Vagina (tissue), 2 donors: ENCODE measurements at regions not wholly inside any gene's neighbourhood (a gene's known extent, or its start where the extent isn't known, plus 50 kb on each side); places are given as distances from the start of the nearest gene placed in this dataset.

Source experiments
- DNase-seq, 2 donors: peaks; one replicate each; pipeline ENCODE4 v3.0.0-alpha.2; 2017; ENCODE audit errors: extremely low spot score in 2 of 2
- H3K27ac ChIP-seq: fragments of 200-600 bp; sonication (generic); one replicate; pipeline ENCODE4 v1.5.1; 2019
- H3K27me3 ChIP-seq: fragments of 200-600 bp; sonication (generic); one replicate; pipeline ENCODE4 v1.5.1; 2019
- H3K36me3 ChIP-seq, 2 donors: fragments of 200-600 bp; sonication (generic); one replicate each; pipeline ENCODE4 v1.5.1; 2017 to 2019
- H3K4me1 ChIP-seq: fragments of 200-600 bp; sonication (generic); one replicate; pipeline ENCODE4 v1.5.1; 2019
- H3K4me3 ChIP-seq, 2 donors: fragments of 200-600 bp; sonication (generic); 1 replicate in 1 of 2; 2 replicates in 1 of 2; pipeline ENCODE4 v1.5.1; 2016 to 2019
- H3K9me3 ChIP-seq: fragments of 200-600 bp; sonication (generic); one replicate; pipeline ENCODE4 v1.5.1; 2019
- POLR2A ChIP-seq, 2 donors: fragments of 450-650 bp; IDR thresholded peaks; one replicate each; pipeline ENCODE4 v1.6.1; 2017; ENCODE audit warnings: antibody characterized with exemption in 2 of 2, mild to moderate bottlenecking in 2 of 2, moderate library complexity in 2 of 2
- POLR2AphosphoS5 ChIP-seq, 2 donors: sonication (generic); formaldehyde crosslinking; IDR thresholded peaks; one replicate each; pipeline ENCODE4 v1.9.0; 2017; ENCODE audit warnings: antibody characterized with exemption in 2 of 2, mild to moderate bottlenecking in 2 of 2, low read depth in 1 of 2; ENCODE audit not compliant: insufficient read depth in 1 of 2
- intact Hi-C: fragments of 100-400 bp; cut with DNase I; formaldehyde crosslinking; loops from one replicate; pipeline ENCODE4 v1.15.1; 2023
- TF ChIP-seq, protein P1 (sequence below), 3 experiments: fragments of 450-650 bp in 2 of 3; fragments of 200-600 bp in 1 of 3; sonication (generic) in 1 of 3; IDR thresholded peaks; one replicate each; pipeline ENCODE4 v1.5.1; 2017 to 2019; ENCODE audit warnings: antibody characterized with exemption in 3 of 3, mild to moderate bottlenecking in 2 of 3, moderate library complexity in 2 of 3

DNA sequence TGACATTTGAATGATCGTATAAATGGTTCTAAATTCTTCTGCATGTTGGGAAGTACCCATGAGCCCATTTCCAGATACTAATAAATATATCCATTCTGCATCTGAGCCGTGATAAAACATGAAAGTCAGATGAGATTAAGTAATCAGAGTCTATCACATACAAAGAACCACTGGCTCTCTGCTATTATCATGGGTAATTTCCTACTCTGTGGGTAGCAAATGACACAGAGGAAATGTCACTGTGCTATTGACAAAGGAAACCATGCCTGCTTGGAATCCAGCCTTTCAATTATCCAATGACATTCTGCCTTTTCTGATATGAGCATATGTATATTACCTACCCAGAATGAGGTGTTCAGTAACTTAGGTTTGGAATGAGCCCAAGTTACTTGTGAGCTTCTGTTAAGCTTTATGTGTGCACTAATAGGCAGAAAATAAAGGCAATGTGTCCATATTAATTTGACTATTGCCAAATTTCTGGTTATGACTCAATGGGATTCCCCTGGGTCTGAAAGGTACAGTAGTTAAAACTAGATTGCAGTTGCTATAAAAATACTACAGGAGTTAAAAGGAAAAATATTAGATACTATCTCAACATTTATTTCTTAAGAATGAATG is 238.7 kb upstream of the KCNIP4 start:
- H3K36me3 ChIP-seq: no peaks in the 10 kb centered on the region
- no peak overlapping the region for H3K27ac ChIP-seq
- no peaks in the 10 kb centered on the region for H3K4me1 ChIP-seq
- no peaks in the 10 kb centered on the region for H3K27me3 ChIP-seq
- no peak overlapping the region for H3K4me3 ChIP-seq
- H3K9me3 ChIP-seq: no peaks in the 10 kb centered on the region
- DNase-seq: no peak
- intact Hi-C loops: no loop called here
- TF ChIP-seq POLR2AphosphoS5 (IDR thresholded peaks at IDR 0.05; ENCODE audit: insufficient read depth in 1 of 2, low read depth in 1 of 2): no peak
- no peak for TF ChIP-seq POLR2A (IDR thresholded peaks at IDR 0.05)
- TF ChIP-seq, protein P1, sequence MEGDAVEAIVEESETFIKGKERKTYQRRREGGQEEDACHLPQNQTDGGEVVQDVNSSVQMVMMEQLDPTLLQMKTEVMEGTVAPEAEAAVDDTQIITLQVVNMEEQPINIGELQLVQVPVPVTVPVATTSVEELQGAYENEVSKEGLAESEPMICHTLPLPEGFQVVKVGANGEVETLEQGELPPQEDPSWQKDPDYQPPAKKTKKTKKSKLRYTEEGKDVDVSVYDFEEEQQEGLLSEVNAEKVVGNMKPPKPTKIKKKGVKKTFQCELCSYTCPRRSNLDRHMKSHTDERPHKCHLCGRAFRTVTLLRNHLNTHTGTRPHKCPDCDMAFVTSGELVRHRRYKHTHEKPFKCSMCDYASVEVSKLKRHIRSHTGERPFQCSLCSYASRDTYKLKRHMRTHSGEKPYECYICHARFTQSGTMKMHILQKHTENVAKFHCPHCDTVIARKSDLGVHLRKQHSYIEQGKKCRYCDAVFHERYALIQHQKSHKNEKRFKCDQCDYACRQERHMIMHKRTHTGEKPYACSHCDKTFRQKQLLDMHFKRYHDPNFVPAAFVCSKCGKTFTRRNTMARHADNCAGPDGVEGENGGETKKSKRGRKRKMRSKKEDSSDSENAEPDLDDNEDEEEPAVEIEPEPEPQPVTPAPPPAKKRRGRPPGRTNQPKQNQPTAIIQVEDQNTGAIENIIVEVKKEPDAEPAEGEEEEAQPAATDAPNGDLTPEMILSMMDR (IDR thresholded peaks at IDR 0.05): no peak

DNA sequence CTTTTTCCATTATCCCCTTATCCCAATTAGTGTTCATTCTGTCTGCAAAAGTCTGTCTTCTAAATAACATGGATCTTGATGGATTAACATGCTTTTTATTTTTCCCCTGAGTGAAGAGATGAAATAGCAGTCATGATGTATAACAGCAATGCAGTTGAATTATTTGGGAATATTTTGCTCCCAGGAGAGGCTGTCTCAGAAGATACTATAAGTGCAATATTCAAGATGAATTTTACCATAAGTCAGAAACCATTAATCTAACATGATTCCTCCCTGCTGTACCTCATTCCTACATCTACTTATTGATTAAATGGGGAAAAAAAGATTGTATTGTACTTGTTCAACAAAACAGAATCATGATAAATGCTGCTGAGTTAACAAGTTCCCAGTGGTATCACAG is 233.2 kb upstream of the KCNIP4 start:
- Histone ChIP-seq H3K4me1 (no peaks in the 10 kb centered on the region), H3K27ac (no peak overlapping the region), H3K4me3 (no peak overlapping the region), H3K36me3 (no peaks in the 10 kb centered on the region), H3K9me3 (no peaks in the 10 kb centered on the region), H3K27me3 (no peaks in the 10 kb centered on the region)
- intact Hi-C loops: no loop called here
- DNase-seq: no peak
- TF ChIP-seq POLR2AphosphoS5 (IDR thresholded peaks at IDR 0.05; ENCODE audit: insufficient read depth in 1 of 2, low read depth in 1 of 2): no peak
- TF ChIP-seq, protein P1 (IDR thresholded peaks at IDR 0.05): no peak
- TF ChIP-seq POLR2A (IDR thresholded peaks at IDR 0.05): no peak

DNA sequence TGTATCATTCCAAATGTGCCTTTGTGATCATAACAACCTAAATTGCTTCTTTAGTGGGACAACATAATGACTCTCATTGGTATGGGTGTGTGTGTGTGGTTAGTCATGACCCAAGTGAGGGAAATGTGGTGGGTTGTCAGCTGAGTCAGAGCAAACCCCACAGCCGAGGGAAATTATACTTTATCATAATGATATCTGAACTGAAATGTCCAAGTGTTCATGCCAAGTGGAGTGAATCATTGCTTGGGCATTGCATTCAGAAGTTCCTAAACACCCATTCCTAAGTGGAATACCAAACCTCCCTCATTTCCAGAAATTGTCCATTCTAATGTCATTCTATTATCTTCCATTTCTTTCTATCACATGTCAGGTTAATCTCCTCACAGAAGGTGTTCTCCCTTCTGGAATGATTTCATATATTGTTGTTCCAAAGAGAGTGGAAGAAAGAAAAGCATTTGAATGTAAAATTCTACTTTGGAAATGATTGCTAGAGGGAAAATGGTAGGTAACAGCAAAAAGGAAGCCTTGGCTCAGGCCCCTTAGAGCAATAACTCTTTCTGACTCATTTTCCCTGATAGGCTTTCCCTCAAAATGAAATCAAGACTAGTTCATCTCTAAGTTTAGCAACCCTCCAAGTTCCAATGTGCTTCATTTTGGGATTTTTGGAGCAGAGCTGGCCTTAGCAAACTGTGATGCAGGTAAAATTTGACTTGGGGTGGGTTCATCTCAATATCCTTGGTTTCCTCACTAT is 230.7 kb upstream of the KCNIP4 start:
- H3K9me3 ChIP-seq: no peaks in the 10 kb centered on the region
- H3K4me1 ChIP-seq: no peaks in the 10 kb centered on the region
- no peaks in the 10 kb centered on the region for H3K36me3 ChIP-seq
- no peak overlapping the region for H3K4me3 ChIP-seq
- H3K27ac ChIP-seq: no peak overlapping the region
- intact Hi-C loops: no loop called here
- DNase-seq: no peak
- H3K27me3 ChIP-seq: no peaks in the 10 kb centered on the region
- TF ChIP-seq POLR2AphosphoS5 (IDR thresholded peaks at IDR 0.05; ENCODE audit: insufficient read depth in 1 of 2, low read depth in 1 of 2) (no peak), POLR2A (IDR thresholded peaks at IDR 0.05) (no peak)
- TF ChIP-seq, protein P1 (IDR thresholded peaks at IDR 0.05): no peak

DNA sequence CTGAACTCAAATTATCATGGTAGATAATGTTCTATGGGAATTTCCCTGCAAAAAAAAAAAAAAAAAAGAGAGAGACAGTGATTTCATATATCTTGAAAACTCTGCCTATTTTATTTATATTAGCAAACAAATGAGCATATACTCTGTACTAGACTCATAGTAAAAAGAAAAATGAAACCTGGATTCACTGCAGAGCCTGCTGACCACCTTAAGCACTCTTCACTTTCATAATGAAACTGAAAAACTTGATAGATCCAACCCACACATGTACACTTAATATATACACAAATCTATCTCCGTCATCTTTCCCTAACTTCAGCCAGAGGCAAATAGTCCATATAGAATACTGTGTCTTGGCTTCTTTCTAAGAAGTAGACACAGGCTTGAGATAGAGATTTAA is 226.1 kb upstream of the KCNIP4 start:
- no peak overlapping the region for H3K27ac ChIP-seq
- DNase-seq: no peak
- no peak overlapping the region for H3K4me3 ChIP-seq
- no peaks in the 10 kb centered on the region for H3K9me3 ChIP-seq
- intact Hi-C loops: no loop called here
- no peaks in the 10 kb centered on the region for H3K4me1 ChIP-seq
- H3K27me3 ChIP-seq: no peaks in the 10 kb centered on the region
- H3K36me3 ChIP-seq: no peaks in the 10 kb centered on the region
- TF ChIP-seq, protein P1 (IDR thresholded peaks at IDR 0.05): no peak
- TF ChIP-seq POLR2A (IDR thresholded peaks at IDR 0.05) (no peak), POLR2AphosphoS5 (IDR thresholded peaks at IDR 0.05; ENCODE audit: insufficient read depth in 1 of 2, low read depth in 1 of 2) (no peak)

DNA sequence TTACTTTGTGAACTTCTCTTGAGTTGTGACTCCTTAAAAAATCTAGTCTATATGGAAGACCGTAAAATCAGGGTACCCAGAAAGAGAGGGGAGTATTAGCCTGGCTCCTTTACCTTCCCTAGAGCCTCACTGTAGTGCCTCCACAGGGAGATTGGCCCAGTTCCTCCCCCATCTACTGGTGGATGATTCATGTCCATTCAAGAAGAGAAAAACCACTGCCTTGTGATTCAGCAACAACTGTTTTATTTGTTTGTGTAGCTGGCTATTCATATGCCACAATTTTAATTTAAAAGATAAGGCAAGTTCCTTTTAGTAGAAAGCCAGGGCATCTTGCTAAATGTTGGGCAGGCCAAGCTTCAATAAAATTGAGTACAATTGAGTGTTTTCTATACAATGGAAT is 221.8 kb upstream of the KCNIP4 start:
- TF ChIP-seq POLR2AphosphoS5 (IDR thresholded peaks at IDR 0.05; ENCODE audit: insufficient read depth in 1 of 2, low read depth in 1 of 2) (no peak), POLR2A (IDR thresholded peaks at IDR 0.05) (no peak)
- TF ChIP-seq, protein P1 (IDR thresholded peaks at IDR 0.05): no peak
- intact Hi-C loops: no loop called here
- Histone ChIP-seq H3K27me3 (no peaks in the 10 kb centered on the region), H3K4me3 (no peak overlapping the region), H3K36me3 (no peaks in the 10 kb centered on the region), H3K27ac (no peak overlapping the region), H3K4me1 (no peaks in the 10 kb centered on the region), H3K9me3 (no peaks in the 10 kb centered on the region)
- no peak for DNase-seq
